ENCODE measurements at regions not wholly inside any gene's neighbourhood (a gene's known extent, or its start where the extent isn't known, plus 50 kb on each side); places are given as distances from the start of the nearest gene placed in this dataset.
"Not testable (repeated sequence)": the region's sequence is repeated elsewhere in the genome, so short reads cannot be mapped to it uniquely, and the experiment has no call there.

DNA sequence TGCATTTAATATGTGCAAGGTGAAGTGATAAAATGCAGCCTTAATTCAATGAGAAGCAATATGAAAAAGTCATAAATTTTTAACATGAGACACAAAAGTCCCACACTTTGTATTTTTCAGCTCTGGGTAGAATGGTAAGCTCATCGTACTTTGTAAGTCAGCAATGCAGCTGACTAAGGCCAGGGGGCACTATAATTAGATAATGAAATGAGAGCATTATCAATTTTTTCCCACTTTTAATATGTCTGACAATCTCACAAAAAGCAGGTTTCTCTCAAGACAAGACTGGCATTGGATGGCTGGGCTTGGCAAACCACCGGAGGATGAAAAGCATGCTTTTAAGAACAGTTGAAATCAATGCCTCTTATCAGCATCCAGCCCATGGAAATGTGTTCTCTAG, 162.8 kb downstream of the FAM174A start:
- DNase-seq, result no peak

DNA sequence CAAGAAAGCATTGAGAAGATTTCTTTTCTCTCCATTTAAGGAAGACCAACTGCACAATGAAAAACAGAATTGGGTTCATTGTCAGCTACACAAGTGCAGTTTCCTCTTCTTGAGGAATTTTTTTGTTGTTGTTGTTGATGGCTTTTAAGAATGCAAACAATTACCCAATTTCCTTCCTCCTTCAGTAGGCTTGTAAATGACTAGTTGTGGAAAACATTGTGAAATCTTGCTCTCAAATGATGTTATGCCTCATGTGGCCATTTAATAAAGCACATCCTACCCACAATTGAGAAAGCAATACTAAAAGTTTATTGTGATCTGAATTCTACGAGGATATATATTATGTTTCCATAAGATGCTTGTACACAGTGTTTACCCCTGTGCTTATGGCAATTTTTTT, 171.6 kb downstream of the FAM174A start:
- no peak for DNase-seq

DNA sequence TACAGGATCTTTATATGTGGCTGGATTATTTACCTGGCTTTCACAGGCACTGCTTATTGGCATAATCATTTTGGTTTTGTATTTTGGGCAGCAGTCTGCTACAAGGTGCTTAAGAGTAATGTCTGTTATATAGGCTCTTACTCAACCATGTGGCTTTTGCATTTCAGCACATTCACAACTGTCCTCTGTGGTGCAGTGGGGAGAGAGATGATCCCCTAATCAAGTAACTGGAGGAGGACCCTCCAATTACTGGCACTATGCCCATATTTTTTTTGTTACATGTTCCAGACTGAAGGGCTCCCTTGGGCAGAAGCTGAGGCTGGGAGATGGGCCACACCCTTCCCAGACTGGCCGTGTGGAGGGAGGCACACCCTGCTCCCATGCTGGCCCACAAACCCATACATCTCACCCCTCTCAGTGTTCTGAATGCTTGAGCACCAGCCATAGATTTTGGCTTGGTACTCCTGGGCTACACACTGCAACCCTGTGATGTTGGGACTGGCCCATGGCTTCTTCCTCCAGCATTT, 173.5 kb downstream of the FAM174A start:
- no peak for DNase-seq

DNA sequence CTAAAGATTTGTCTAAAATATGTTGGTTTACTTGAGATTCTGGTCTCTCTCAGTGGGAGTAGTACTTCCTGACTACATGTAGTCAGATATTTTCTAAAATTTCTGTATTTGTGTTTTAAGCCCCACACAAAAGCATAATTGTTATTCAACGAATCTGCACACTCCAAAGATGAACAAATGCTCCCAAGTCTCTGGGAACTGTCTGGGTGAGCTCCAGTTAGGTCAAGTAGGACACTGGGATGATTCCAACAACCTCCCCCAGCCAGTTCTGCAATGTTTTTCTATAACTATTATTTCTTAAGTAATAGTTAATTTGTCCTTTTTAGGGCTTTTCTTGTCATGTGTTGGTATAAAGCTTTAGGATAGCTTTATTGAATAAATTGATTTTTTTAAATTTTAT, 174.6 kb downstream of the FAM174A start:
- no peak for DNase-seq

DNA sequence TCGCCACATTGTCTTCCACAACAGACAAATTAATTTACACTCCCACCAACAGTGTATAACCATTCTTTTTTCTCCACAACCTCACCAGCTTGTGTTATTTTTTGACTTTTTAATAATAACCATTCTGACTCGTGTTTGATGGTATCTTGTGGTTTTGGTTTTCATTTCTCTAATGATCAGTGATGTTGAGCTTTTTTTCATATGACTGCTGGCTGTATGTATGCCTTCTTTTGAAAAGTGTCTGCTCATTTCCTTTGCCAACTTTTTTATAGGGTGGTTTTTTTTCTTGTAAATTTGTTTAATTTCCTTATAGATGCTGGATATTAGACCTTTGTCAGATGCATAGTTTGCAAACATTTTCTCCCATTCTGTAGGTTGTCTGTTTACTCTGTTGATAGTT, 179.6 kb downstream of the FAM174A start:
- not testable (repeated sequence) for DNase-seq

DNA sequence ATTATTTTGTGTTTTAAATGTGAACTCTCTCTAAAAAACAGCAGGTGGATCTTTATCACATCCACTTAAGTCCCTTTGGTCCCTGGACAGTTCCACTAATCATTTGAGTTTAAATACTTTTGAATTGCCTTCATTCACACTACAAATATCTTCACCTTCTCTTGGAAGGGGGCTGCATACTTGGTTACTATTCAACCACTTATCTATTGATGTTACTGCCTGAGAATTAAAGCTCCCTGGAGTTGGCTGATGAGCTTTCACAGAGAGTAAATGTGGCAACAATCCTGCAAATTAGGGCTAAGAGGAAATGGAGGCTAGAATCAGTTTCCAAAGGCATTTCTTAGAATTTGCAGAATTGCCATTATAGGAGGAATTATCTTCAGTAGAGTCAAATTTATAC, 180.4 kb downstream of the ST8SIA4 start:
- no peak for DNase-seq

DNA sequence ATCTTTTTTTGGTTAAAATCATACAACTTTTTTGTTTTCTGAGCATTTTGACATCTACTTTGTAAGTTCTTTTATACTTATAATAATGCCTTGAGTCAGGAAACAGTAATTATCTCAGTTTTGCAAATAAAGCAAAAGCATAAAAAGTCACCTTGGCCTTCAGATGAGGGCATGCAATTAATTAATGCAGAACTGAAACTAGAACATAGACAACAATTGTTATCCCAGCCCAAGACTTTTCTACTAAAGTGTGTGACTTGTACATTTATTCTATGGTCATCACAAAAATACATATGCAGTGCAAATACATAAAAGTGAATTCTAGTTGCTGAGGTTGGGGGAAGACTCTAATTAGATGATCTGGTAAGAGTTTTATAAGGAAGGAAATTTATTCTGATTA, 179.9 kb downstream of the ST8SIA4 start:
- no peak for DNase-seq

DNA sequence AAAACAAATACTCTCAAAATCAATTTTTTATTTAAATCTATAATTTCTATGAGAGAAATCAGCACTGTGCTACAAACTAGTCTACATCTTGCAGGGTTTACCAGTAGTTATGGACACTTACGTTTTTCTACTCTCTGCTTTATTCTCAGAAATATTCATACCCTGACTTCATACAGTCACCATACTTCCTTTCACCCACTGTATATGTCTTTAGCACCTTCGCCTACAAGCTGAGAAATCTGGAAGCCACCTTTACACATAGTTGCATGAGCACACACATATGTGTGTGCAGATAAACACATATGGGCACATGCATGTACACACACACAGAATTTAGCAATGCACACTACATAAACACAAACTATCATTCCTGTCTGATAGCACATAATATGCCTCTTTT, 177.0 kb downstream of the ST8SIA4 start:
- no peak for DNase-seq

DNA sequence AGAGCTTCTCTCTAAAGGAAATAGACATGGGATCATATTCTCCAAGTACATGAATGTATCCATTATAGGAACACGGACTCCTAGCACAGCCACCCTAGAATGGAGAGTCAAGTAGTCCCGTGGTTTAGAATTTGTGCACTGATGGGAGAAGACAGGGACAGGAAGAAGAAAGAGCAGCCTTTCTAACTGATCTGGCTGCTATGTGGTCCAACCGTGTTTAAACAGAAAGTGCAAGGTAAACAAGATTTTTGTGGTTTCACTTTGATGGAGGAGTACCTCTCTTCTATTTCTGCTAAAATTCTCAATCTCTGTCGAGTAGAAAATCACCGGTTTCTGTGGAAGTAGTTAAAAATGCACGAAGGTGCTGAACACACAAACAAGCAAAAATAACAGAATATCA, 171.3 kb downstream of the ST8SIA4 start:
- no peak for DNase-seq

DNA sequence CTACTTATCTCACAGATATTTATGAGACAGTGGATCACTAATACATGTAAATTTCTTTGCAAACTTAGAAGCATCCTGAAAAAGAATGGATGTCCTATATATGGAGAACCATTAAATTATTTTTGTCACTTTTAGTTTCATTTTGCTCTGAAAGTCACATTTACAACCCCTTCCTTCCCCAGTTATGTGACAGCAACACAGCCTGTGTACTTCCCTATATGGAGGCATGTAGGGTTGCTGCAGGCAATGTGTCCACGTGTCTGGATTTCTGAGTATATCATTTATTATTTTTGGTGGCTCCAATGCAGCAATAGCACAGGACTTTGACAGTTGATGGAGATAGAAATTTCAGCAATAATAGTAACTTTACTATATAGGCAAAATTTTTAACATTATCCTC, 156.4 kb downstream of the ST8SIA4 start:
- DNase-seq, result no peak

DNA sequence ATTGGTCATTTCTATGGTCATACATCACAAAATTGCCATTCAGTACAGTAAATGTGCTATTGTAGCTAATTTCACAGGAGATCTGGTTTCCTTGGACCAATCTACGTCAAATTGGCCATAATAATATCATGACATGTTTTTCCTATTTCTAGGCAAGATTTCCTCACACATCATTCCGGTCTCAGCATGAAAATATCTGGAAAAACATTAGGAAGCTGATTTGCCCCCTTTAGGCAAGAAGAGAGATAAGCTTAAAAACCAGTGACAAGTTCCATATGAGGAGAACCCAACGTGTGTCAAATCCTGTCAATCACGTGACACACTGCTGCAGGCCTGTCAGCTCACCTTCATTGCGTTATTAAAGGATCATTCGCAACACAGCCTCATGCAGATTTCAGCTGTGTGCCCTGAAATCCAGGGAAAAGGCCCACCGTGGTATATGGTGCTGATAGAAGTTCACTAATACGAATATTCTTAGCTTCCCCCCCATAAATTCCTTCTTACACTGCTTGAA, 153.3 kb downstream of the ST8SIA4 start:
- DNase-seq, result no peak

DNA sequence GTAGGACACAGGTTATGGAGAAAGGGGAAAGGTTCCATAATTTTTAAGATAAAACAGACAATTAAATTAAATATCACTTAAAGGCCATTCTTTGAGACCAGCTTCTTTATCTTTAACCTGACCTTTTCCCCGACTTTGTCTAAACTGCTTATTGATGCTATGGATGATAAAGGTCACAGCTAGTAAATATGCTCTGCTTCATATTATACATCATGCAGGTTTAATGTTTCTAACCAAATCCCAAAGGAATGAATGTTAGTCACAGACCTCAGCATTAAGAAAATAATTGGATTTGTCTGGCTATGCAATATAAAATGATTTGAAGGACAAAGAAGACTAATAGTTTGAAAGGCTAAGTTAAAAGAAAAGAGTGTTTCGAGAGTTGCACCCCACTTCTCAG, 147.6 kb downstream of the ST8SIA4 start:
- DNase-seq, result no peak

All from NCI-H187 (cell line).